Liver (tissue), 8 donors: ENCODE measurements at regions not wholly inside any gene's neighbourhood (a gene's known extent, or its start where the extent isn't known, plus 50 kb on each side); places are given as distances from the start of the nearest gene placed in this dataset.

ENCODE experiments used
- DNase-seq: peaks from one replicate; pipeline ENCODE4 v3.0.0-alpha.2; 2017; ENCODE audit warnings: low spot score
- H3K27ac ChIP-seq, 2 donors: one replicate each; pipeline ENCODE4 v1.7.0; 2013; ENCODE audit warnings: inconsistent platforms in 2 of 2, low read length in 2 of 2, control low read depth in 1 of 2, low read depth in 1 of 2, mild to moderate bottlenecking in 1 of 2
- H3K27me3 ChIP-seq, 4 donors: one replicate each; pipeline versions ENCODE4 v1.6.1 to v1.7.0; 2013; ENCODE audit warnings: low read length in 3 of 4, inconsistent platforms in 1 of 4, mild to moderate bottlenecking in 1 of 4, moderate library complexity in 1 of 4; ENCODE audit not compliant: control insufficient read depth in 4 of 4, insufficient read depth in 4 of 4
- H3K36me3 ChIP-seq, 4 donors: one replicate each; pipeline versions ENCODE4 v1.6.1 to v1.7.0; 2013; ENCODE audit warnings: low read length in 3 of 4, mild to moderate bottlenecking in 3 of 4, low read depth in 1 of 4, moderate library complexity in 1 of 4; ENCODE audit not compliant: control insufficient read depth in 4 of 4, insufficient read depth in 3 of 4
- H3K4me1 ChIP-seq, 4 donors: one replicate each; pipeline versions ENCODE4 v1.6.1 to v1.7.0; 2013; ENCODE audit warnings: low read length in 3 of 4, mild to moderate bottlenecking in 3 of 4, moderate library complexity in 1 of 4; ENCODE audit not compliant: control insufficient read depth in 4 of 4, insufficient read depth in 4 of 4
- H3K4me3 ChIP-seq, 3 donors: one replicate each; pipeline versions ENCODE4 v1.6.1 to v1.7.0; 2013; ENCODE audit warnings: low read length in 3 of 3, control low read depth in 1 of 3, low read depth in 1 of 3, mild to moderate bottlenecking in 1 of 3
- H3K9ac ChIP-seq, 2 donors: one replicate each; pipeline ENCODE4 v1.7.0; 2013; ENCODE audit warnings: low read length in 2 of 2, mild to moderate bottlenecking in 2 of 2, moderate library complexity in 2 of 2, control low read depth in 1 of 2, low read depth in 1 of 2
- H3K9me3 ChIP-seq, 4 donors: one replicate each; pipeline versions ENCODE4 v1.6.1 to v1.7.0; 2013; ENCODE audit warnings: low read length in 3 of 4; ENCODE audit not compliant: control insufficient read depth in 4 of 4
- CTCF ChIP-seq: fragments of 150-350 bp; IDR thresholded peaks from 2 replicates; pipeline ENCODE4 v1.5.1; 2017; ENCODE audit warnings: improper control_type of control experiment, low read depth, low read length; ENCODE audit not compliant: missing input control
- EGR1 ChIP-seq, 2 donors: IDR thresholded peaks; 2 replicates each; pipeline ENCODE4 v1.6.1; 2016 to 2018; ENCODE audit warnings: antibody characterized with exemption in 2 of 2, low read depth in 2 of 2
- FOXA1 ChIP-seq: IDR thresholded peaks from 2 replicates; pipeline ENCODE4 v1.6.1; 2016; ENCODE audit warnings: antibody characterized with exemption
- FOXA2 ChIP-seq: IDR thresholded peaks from 2 replicates; pipeline ENCODE4 v1.6.1; 2016; ENCODE audit warnings: antibody characterized with exemption
- GABPA ChIP-seq, 2 donors: IDR thresholded peaks in 1 of 2; conservative IDR thresholded peaks in 1 of 2; 2 replicates each; pipeline ENCODE4 v1.6.1; 2016; ENCODE audit warnings: antibody characterized with exemption in 2 of 2, mild to moderate bottlenecking in 1 of 2, moderate library complexity in 1 of 2
- HNF4A ChIP-seq, 2 donors: conservative IDR thresholded peaks; 2 replicates each; pipeline ENCODE4 v1.6.1; 2016; ENCODE audit warnings: antibody characterized with exemption in 2 of 2, mild to moderate bottlenecking in 2 of 2
- HNF4G ChIP-seq: IDR thresholded peaks from 2 replicates; pipeline ENCODE4 v1.6.1; 2016; ENCODE audit warnings: antibody characterized with exemption
- JUND ChIP-seq, 2 donors: IDR thresholded peaks; 2 replicates each; pipeline ENCODE4 v1.6.1; 2016; ENCODE audit warnings: antibody characterized with exemption in 2 of 2
- MAX ChIP-seq: IDR thresholded peaks from 2 replicates; pipeline ENCODE4 v1.6.1; 2016; ENCODE audit warnings: antibody characterized with exemption
- NR2F2 ChIP-seq: IDR thresholded peaks from 2 replicates; pipeline ENCODE4 v1.6.1; 2016; ENCODE audit warnings: antibody characterized with exemption
- RAD21 ChIP-seq, 2 donors: IDR thresholded peaks; 2 replicates each; pipeline ENCODE4 v1.6.1; 2016; ENCODE audit warnings: antibody characterized with exemption in 2 of 2, mild to moderate bottlenecking in 2 of 2
- REST ChIP-seq: IDR thresholded peaks from 2 replicates; pipeline ENCODE4 v1.6.1; 2016; ENCODE audit warnings: antibody characterized with exemption, mild to moderate bottlenecking
- RXRA ChIP-seq, 2 donors: IDR thresholded peaks; 2 replicates each; pipeline ENCODE4 v1.6.1; 2017 to 2018; ENCODE audit warnings: antibody characterized with exemption in 2 of 2, mild to moderate bottlenecking in 1 of 2
- SP1 ChIP-seq: IDR thresholded peaks from 2 replicates; pipeline ENCODE4 v1.6.1; 2018; ENCODE audit warnings: antibody characterized with exemption, mild to moderate bottlenecking
- TAF1 ChIP-seq: conservative IDR thresholded peaks from 2 replicates; pipeline ENCODE4 v1.6.1; 2016; ENCODE audit warnings: antibody characterized with exemption, mild to moderate bottlenecking
- YY1 ChIP-seq: IDR thresholded peaks from 2 replicates; pipeline ENCODE4 v1.6.1; 2016; ENCODE audit warnings: antibody characterized with exemption, mild to moderate bottlenecking
- ZBTB33 ChIP-seq: IDR thresholded peaks from 2 replicates; pipeline ENCODE4 v1.6.1; 2016; ENCODE audit warnings: antibody characterized with exemption
- WGBS: extraction: QIAGEN DNeasy Blood & Tissue Kit; methylation state at CpG from one replicate; pipeline ENCODE4 v1.1.7; 2013; 5-methylcytosine and 5-hydroxymethylcytosine counted together
- TF ChIP-seq, protein P1 (sequence below): IDR thresholded peaks from 2 replicates; pipeline ENCODE4 v1.6.1; 2016; ENCODE audit warnings: antibody characterized with exemption
- donor health status: healthy.
- donor health status: healthy.
- donor health status: healthy.
- donor health status: healthy.
- donor health status: healthy.

- no peak overlapping the region for H3K27ac ChIP-seq
- H3K36me3 ChIP-seq, result no peaks in the 10 kb centered on the region
- no peaks in the 10 kb centered on the region for H3K27me3 ChIP-seq
- no peak for TF ChIP-seq MAX
- no peak for TF ChIP-seq HNF4A (conservative IDR thresholded peaks at IDR 0.05)
- TF ChIP-seq GABPA (IDR thresholded peaks at IDR 0.05 in 1 of 2, conservative IDR thresholded peaks at IDR 0.05 in 1 of 2), result no peak
- TF ChIP-seq ZBTB33, result no peak
- TF ChIP-seq TAF1, result no peak
- TF ChIP-seq EGR1 (IDR thresholded peaks at IDR 0.05; ENCODE audit: low read depth in 2 of 2), result no peak
- no peak for TF ChIP-seq REST
- no peak for TF ChIP-seq JUND (IDR thresholded peaks at IDR 0.05)
- TF ChIP-seq YY1, result no peak
- TF ChIP-seq SP1, result no peak
- TF ChIP-seq RXRA (IDR thresholded peaks at IDR 0.05), result no peak
- no peak for TF ChIP-seq CTCF
- no peak for TF ChIP-seq NR2F2
- TF ChIP-seq HNF4G, result no peak
- TF ChIP-seq, protein P1, sequence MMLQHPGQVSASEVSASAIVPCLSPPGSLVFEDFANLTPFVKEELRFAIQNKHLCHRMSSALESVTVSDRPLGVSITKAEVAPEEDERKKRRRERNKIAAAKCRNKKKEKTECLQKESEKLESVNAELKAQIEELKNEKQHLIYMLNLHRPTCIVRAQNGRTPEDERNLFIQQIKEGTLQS, result no peak
- TF ChIP-seq FOXA2, result no peak
- TF ChIP-seq FOXA1, result no peak
- no peak for TF ChIP-seq RAD21 (IDR thresholded peaks at IDR 0.05)
- no peak for DNase-seq
- no peaks in the 10 kb centered on the region for H3K4me1 ChIP-seq
- peaks cover 0 to 4% (median 1%) of the 10 kb centered on the region in 4 donors for H3K9me3 ChIP-seq
- no peak overlapping the region for H3K9ac ChIP-seq
- 87% methylated on average over 1 of the region's 1 CpG for WGBS
- no peak overlapping the region for H3K4me3 ChIP-seq
Observed at GRCh38 chr16:55252577-55252976, 71.4 kb upstream of the IRX6 start.

- no peak for DNase-seq
- H3K27ac ChIP-seq, result no peak overlapping the region
- H3K4me3 ChIP-seq, result no peak overlapping the region
- no peaks in the 10 kb centered on the region for H3K27me3 ChIP-seq
- H3K36me3 ChIP-seq, result no peaks in the 10 kb centered on the region
- H3K4me1 ChIP-seq, result no peaks in the 10 kb centered on the region
- peaks cover 0 to 4% (median 1%) of the 10 kb centered on the region in 4 donors for H3K9me3 ChIP-seq
- H3K9ac ChIP-seq, result no peak overlapping the region
- TF ChIP-seq FOXA1 (no peak), YY1 (no peak)
Observed at GRCh38 chr16:55253987-55254386, 70.0 kb upstream of the IRX6 start.
